Astrocyte of the spinal cord (primary cell): ENCODE measurements at regions not wholly inside any gene's neighbourhood (a gene's known extent, or its start where the extent isn't known, plus 50 kb on each side); places are given as distances from the start of the nearest gene placed in this dataset.

Source experiments
- DNase-seq: peaks from one replicate; pipeline ENCODE4 v3.0.0; 2011; ENCODE audit warnings: low read depth, low spot score
- H3K4me3 ChIP-seq: 2 replicates; pipeline ENCODE4 v1.5.1; 2011; ENCODE audit warnings: low read depth, mild to moderate bottlenecking, low read length, moderate library complexity
- in situ Hi-C: cut with HindIII; loops from 2 replicates; pipeline ENCODE4 v1.10.0; 2017; ENCODE audit warnings: low sequenced_read_pairs
- TF ChIP-seq, protein P1 (sequence below): IDR thresholded peaks from 2 replicates; pipeline ENCODE4 v1.5.1; 2012; ENCODE audit warnings: low read depth, mild to moderate bottlenecking, low read length, inconsistent platforms

GRCh38 chr12:68406911-68407310 is 74.7 kb upstream of the MDM1 start:
- DNase-seq: no peak
- in situ Hi-C loops: no loop called here
- no peak overlapping the region for H3K4me3 ChIP-seq
- TF ChIP-seq, protein P1, sequence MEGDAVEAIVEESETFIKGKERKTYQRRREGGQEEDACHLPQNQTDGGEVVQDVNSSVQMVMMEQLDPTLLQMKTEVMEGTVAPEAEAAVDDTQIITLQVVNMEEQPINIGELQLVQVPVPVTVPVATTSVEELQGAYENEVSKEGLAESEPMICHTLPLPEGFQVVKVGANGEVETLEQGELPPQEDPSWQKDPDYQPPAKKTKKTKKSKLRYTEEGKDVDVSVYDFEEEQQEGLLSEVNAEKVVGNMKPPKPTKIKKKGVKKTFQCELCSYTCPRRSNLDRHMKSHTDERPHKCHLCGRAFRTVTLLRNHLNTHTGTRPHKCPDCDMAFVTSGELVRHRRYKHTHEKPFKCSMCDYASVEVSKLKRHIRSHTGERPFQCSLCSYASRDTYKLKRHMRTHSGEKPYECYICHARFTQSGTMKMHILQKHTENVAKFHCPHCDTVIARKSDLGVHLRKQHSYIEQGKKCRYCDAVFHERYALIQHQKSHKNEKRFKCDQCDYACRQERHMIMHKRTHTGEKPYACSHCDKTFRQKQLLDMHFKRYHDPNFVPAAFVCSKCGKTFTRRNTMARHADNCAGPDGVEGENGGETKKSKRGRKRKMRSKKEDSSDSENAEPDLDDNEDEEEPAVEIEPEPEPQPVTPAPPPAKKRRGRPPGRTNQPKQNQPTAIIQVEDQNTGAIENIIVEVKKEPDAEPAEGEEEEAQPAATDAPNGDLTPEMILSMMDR: no peak

DNA sequence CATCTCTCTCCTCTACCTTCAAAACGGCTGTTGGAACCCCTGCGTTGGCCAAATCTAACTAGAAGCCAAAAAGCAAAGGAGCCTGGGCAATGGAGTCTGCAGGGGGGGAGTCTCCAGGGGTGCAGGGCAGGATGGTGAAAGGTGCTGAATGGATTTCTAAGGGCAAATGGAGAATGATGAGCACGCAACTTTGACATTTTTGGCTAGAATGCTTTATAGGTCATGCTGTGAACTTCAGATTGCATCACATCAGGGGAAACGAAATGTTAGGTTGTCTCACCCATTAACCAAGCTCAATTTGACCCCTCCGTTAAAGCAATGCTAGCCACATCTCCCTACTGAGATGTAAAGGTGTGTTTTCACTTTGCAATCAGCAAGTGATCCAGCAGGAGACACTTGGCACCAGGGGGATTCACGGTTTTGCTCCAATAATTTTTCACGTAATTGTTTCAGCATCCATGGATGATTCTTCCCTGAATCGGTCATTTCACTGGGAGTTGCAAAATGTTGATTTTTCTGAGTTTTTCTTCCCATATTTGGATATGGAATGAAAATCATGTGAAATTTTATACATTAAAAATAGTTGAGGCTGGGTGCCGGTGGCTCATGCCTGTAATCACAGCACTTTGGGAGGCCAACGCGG is 78.0 kb upstream of the MDM1 start:
- in situ Hi-C loops: no loop called here
- TF ChIP-seq, protein P1: no peak
- no peak overlapping the region for H3K4me3 ChIP-seq
- DNase-seq: no peak

GRCh38 chr12:68411371-68411770 is 79.2 kb upstream of the MDM1 start:
- in situ Hi-C loops: no loop called here
- no peak overlapping the region for H3K4me3 ChIP-seq
- TF ChIP-seq, protein P1: no peak
- DNase-seq: no peak

- DNase-seq: no peak
- TF ChIP-seq, protein P1: no peak
- in situ Hi-C loops: no loop called here
- H3K4me3 ChIP-seq: no peak overlapping the region
These were observed 82.8 kb upstream of the MDM1 start for GRCh38 chr12:68414988-68415387.

GRCh38 chr12:68416350-68416749 is 84.2 kb upstream of the MDM1 start:
- TF ChIP-seq, protein P1: no peak
- DNase-seq: no peak
- H3K4me3 ChIP-seq: no peak overlapping the region
- in situ Hi-C loops: no loop called here

- in situ Hi-C loops: no loop called here
These were observed 84.7 kb upstream of the MDM1 start for GRCh38 chr12:68416826-68417225.

More at GRCh38 chr12:68416826-68417225, 84.7 kb upstream of the MDM1 start:
- TF ChIP-seq, protein P1: no peak
- DNase-seq: no peak
- no peak overlapping the region for H3K4me3 ChIP-seq
